Ovary (tissue), 3 donors: ENCODE measurements at regions not wholly inside any gene's neighbourhood (a gene's known extent, or its start where the extent isn't known, plus 50 kb on each side); places are given as distances from the start of the nearest gene placed in this dataset.

ENCODE experiments used
- EP300 ChIP-seq: sonication (generic); formaldehyde crosslinking; IDR thresholded peaks from one replicate; pipeline ENCODE4 v1.6.1; 2017; ENCODE audit warnings: antibody characterized with exemption
- POLR2A ChIP-seq: fragments of 450-650 bp; IDR thresholded peaks from one replicate; pipeline ENCODE4 v1.6.1; 2017; ENCODE audit warnings: antibody characterized with exemption, mild to moderate bottlenecking, moderate library complexity
- TF ChIP-seq, protein P1 (sequence below), 3 donors: fragments of 450-650 bp in 2 of 3; fragments of 200-600 bp in 1 of 3; IDR thresholded peaks; one replicate each; pipeline versions ENCODE4 v1.5.1 to v1.8.0; 2016 to 2022; ENCODE audit warnings: antibody characterized with exemption in 3 of 3, mild to moderate bottlenecking in 1 of 3
- donor health status: DM: no; HTN: no; CAD: no.

DNA sequence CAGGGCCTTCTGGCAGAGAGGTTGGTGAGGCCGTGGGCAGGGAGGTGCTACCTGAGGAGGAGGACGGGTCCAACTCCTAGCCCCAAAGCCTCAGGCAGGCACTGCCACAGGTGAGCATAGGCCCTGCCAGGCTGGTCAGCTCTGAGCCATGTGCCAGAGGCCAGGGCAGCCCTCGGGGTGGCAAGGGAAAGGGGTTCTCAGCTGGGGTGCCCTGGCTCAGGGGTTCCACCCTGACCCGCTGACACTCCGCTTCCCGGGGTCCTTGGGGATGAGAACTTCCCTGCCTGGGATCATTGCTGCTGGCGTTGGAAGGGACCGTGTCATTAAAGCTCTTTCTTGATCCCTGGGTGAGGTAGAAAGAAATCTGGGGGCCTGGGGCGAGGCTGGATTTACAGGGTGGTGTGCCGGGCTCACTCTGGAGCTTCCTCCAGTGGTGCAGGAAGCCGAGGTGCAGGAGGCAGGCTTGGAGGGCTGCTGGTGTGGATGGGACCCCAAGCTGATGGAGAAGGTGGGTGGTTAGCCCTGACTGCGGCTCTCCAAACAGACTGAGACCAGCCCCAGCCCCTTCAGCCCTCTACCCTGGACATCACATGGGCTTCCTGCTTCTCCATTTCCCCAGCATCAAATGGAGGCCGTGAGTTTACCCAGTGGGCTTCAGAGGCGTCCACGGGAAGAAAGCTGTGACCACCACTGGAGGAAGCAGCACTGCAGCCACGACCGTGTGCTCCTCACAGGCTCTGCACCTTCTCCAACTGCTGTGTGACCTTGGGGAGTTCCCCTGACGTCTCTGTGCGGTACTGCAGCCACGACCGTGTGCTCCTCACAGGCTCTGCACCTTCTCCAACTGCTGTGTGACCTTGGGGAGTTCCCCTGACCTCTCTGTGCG, 295.2 kb downstream of the NDUFA10 start:
- no peak for TF ChIP-seq POLR2A
- TF ChIP-seq, protein P1, sequence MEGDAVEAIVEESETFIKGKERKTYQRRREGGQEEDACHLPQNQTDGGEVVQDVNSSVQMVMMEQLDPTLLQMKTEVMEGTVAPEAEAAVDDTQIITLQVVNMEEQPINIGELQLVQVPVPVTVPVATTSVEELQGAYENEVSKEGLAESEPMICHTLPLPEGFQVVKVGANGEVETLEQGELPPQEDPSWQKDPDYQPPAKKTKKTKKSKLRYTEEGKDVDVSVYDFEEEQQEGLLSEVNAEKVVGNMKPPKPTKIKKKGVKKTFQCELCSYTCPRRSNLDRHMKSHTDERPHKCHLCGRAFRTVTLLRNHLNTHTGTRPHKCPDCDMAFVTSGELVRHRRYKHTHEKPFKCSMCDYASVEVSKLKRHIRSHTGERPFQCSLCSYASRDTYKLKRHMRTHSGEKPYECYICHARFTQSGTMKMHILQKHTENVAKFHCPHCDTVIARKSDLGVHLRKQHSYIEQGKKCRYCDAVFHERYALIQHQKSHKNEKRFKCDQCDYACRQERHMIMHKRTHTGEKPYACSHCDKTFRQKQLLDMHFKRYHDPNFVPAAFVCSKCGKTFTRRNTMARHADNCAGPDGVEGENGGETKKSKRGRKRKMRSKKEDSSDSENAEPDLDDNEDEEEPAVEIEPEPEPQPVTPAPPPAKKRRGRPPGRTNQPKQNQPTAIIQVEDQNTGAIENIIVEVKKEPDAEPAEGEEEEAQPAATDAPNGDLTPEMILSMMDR (IDR thresholded peaks at IDR 0.05) = no peak
- TF ChIP-seq EP300 = no peak
